ENCODE measurements at regions not wholly inside any gene's neighbourhood (a gene's known extent, or its start where the extent isn't known, plus 50 kb on each side); places are given as distances from the start of the nearest gene placed in this dataset.

- no peak for TF ChIP-seq CTCF (IDR thresholded peaks at IDR 0.05)
- no peak for TF ChIP-seq POLR2A (IDR thresholded peaks at IDR 0.05)
- TF ChIP-seq EP300 (IDR thresholded peaks at IDR 0.05): no peak
These were observed 571.5 kb upstream of the FBXO33 start for GRCh38 chr14:40003773-40004172.
